Astrocyte of the cerebellum (primary cell): ENCODE measurements at regions not wholly inside any gene's neighbourhood (a gene's known extent, or its start where the extent isn't known, plus 50 kb on each side); places are given as distances from the start of the nearest gene placed in this dataset.

Source experiments
- DNase-seq: peaks from one replicate; pipeline ENCODE4 v3.0.0-alpha.2; 2011; ENCODE audit warnings: low read depth
- H3K4me3 ChIP-seq: 2 replicates; pipeline ENCODE4 v1.5.1; 2011; ENCODE audit warnings: mild to moderate bottlenecking, low read depth, low read length, moderate library complexity
- in situ Hi-C: cut with HindIII; loops from 2 replicates; pipeline ENCODE4 v1.10.0; 2017; ENCODE audit warnings: low sequenced_read_pairs
- TF ChIP-seq, protein P1 (sequence below): IDR thresholded peaks from 2 replicates; pipeline ENCODE4 v1.5.1; 2012; ENCODE audit warnings: low read length, low read depth, moderate library complexity, mild to moderate bottlenecking; ENCODE audit errors: missing control alignments

DNA sequence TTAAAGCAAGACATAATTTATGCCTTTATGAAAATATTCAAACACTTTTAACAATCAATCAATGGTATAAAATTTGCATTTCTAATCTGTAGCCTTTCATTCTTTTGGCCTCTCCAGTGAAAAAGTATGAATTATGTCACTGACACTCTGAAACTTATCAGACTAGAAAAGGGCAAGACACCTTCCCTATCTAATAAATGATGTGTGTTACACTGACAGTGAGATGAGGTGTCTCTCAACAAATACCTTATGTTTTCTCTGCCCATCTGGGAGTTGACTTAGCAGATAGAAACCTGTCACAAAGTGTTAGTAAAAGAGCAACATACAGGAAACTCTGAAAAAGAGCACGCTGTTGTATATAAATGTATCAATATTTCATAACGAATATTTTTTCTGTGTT lies 94.2 kb upstream of the TECRL start:
- TF ChIP-seq, protein P1, sequence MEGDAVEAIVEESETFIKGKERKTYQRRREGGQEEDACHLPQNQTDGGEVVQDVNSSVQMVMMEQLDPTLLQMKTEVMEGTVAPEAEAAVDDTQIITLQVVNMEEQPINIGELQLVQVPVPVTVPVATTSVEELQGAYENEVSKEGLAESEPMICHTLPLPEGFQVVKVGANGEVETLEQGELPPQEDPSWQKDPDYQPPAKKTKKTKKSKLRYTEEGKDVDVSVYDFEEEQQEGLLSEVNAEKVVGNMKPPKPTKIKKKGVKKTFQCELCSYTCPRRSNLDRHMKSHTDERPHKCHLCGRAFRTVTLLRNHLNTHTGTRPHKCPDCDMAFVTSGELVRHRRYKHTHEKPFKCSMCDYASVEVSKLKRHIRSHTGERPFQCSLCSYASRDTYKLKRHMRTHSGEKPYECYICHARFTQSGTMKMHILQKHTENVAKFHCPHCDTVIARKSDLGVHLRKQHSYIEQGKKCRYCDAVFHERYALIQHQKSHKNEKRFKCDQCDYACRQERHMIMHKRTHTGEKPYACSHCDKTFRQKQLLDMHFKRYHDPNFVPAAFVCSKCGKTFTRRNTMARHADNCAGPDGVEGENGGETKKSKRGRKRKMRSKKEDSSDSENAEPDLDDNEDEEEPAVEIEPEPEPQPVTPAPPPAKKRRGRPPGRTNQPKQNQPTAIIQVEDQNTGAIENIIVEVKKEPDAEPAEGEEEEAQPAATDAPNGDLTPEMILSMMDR: no peak
- in situ Hi-C loops: no loop called here
- no peak overlapping the region for H3K4me3 ChIP-seq
- no peak for DNase-seq

DNA sequence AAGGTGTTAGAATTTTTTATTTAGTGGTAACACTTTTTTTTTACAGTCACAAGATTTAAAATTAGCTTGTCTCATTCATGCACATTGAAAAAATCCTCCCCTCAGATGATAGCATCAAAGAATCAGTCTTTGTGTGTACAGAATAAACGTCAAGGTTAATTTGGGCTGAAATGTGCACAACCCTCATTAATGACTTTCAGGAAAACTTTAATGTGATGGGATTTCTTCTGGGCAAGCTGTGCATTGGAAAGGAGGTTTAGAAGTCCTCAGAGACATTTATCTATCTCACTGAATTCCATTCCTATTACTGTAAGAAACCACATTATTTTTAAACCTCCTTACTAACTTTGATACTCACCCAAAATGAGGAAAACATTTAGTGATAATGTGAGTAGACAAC lies 88.2 kb upstream of the TECRL start:
- DNase-seq: peak; percentile 11
- TF ChIP-seq, protein P1: no peak
- H3K4me3 ChIP-seq: no peak overlapping the region
- in situ Hi-C loops: no loop called here

DNA sequence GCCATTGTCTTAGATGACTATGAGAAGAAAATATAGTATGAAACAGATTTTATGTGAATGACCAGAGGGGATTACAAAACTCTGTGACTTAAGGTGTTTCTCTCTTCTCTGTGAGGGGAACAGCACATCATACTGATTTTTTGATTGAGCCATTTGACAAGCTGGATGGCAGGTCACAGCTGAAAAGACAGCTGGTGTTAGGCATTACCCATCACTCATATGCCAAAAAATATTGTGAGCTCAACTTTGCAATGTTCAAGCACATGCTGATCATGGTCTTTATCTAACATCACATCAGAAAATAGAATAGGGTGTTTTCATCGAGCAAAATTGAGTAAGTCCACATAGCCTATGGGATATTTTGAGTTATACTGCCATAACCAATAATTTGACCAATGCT lies 86.7 kb upstream of the TECRL start:
- TF ChIP-seq, protein P1: no peak
- no peak overlapping the region for H3K4me3 ChIP-seq
- in situ Hi-C loops: no loop called here
- no peak for DNase-seq

DNA sequence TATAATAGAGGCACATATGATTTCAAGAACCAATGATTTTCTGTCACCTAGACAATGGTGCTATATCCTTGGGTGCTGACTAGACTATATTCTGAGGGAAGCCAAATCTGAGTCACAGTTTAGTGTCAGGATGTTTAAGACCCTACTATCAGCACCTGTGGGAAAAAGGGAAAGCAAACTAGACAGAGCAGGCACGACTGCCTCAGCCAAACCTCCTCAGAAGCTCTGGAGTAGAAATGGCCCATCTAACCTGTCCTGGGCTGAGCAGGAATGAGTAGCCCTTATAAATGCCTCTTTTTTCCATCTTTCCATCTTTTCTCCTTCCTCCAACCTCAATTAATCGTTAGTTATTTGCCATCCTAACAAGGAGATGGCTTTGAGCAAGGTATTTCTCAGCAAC lies 80.4 kb upstream of the TECRL start:
- no peak for DNase-seq
- in situ Hi-C loops: no loop called here
- no peak overlapping the region for H3K4me3 ChIP-seq
- TF ChIP-seq, protein P1: no peak

DNA sequence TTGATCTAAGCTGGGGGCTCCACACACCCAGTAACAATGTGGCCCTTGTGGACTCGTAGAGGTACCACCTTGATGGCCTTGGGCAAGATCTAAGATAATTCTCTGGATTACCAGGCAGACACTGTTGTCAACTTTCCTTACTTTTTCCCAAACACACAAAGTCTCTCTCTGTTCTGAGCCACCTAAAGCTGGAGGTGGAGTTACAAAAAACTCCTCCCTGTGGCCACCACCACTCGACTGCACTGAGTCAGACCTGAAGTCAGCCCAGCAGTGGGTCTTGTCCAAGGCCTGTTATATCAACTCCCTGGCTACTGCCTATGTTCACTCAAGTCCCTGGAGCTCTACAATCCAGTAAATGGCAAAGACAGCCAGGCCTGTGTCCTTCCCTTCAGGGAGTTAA lies 70.1 kb upstream of the TECRL start:
- in situ Hi-C loops: no loop called here
- TF ChIP-seq, protein P1: no peak
- no peak for DNase-seq
- H3K4me3 ChIP-seq: no peak overlapping the region

DNA sequence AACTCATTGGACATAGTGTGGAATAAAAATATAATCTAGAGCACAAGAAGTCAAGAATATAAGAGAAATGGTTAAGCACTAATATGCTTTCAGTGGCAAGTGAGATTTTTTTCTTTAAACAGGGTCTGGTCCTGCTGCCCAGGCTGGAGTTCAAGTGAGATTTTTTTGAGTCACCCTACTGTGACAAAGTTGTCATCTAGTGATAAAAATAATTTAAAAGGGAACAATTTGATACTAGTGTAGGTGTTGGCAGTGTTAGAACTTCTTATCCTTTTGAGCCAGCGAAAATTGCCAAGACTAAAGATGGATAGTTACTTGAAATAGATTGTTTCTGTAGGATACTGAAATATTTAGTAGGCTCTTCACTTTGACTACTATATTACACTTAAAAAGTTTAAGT lies 67.9 kb upstream of the TECRL start:
- in situ Hi-C loops: no loop called here
- no peak overlapping the region for H3K4me3 ChIP-seq
- DNase-seq: no peak

More for the DNA sequence above, 67.9 kb upstream of the TECRL start:
- TF ChIP-seq, protein P1: no peak
